GM12878 (cell line): ENCODE measurements at regions not wholly inside any gene's neighbourhood (a gene's known extent, or its start where the extent isn't known, plus 50 kb on each side); places are given as distances from the start of the nearest gene placed in this dataset.

Experiments
- ATAC-seq: fragments of 200-7000 bp; cut with Tn5 transposase; 3 replicates; pipeline ENCODE4 v1.9.1; 2020; ENCODE audit warnings: mild to moderate bottlenecking, moderate library complexity
- BruUV-seq: library from RNA; stranded (reverse); fragments of 400-500 nt; replicated peaks from 2 replicates; lab custom pipeline; 2021; lab: Mats Ljungman, UMichigan
- CTCF ChIA-PET: fragments of 300-600 bp; sonication (Branson Sonifier 250); formaldehyde crosslinking; extraction: SDS; loops from one replicate; lab custom pipeline; 2021; ENCODE audit warnings: inconsistent platforms; lab: Yijun Ruan, JAX
- POLR2A ChIA-PET: fragments of 350-600 bp; formaldehyde crosslinking; extraction: SDS; loops from one replicate; lab custom pipeline; 2021; ENCODE audit warnings: inconsistent platforms; lab: Charles Lee
- RAD21 ChIA-PET: fragments of 300-600 bp; sonication (Branson Sonifier 250); formaldehyde crosslinking; loops from one replicate; lab custom pipeline; 2023; ENCODE audit warnings: antibody characterized with exemption; ENCODE audit not compliant: unreplicated experiment; lab: Charles Lee
- SMC1A ChIA-PET: fragments of 300-600 bp; sonication (Branson Sonifier 250); formaldehyde crosslinking; loops from one replicate; lab custom pipeline; 2023; ENCODE audit not compliant: unreplicated experiment, uncharacterized antibody; lab: Charles Lee
- DNase-seq: peaks from one replicate; pipeline ENCODE4 v3.0.0-alpha.2; 2011; ENCODE audit warnings: low read depth, low spot score
- FAIRE-seq: peaks from 3 replicates; lab custom pipeline; 2011; peaks lifted over from hg19 to GRCh38; lab: Jason Lieb, UNC
- H2AFZ ChIP-seq: 2 replicates; pipeline ENCODE4 v1.6.0; 2011; ENCODE audit warnings: low read depth, low read length, control low read depth; ENCODE audit not compliant: control insufficient read depth
- H3K27ac ChIP-seq: 2 replicates; pipeline ENCODE4 v1.5.1; 2011; ENCODE audit warnings: control low read depth; ENCODE audit not compliant: control insufficient read depth, insufficient read depth
- H3K27me3 ChIP-seq, 2 experiments: replicated peaks in 1 of 2; 2 replicates each; pipeline versions ENCODE4 v1.6.0 to v1.6.1; 2011; ENCODE audit warnings: low read length in 1 of 2; ENCODE audit not compliant: control insufficient read depth in 2 of 2, insufficient read depth in 2 of 2
- H3K36me3 ChIP-seq, 2 experiments: 2 replicates each; pipeline ENCODE4 v1.5.1; 2011; ENCODE audit warnings: low read length in 1 of 2; ENCODE audit not compliant: control insufficient read depth in 2 of 2, insufficient read depth in 2 of 2
- H3K4me1 ChIP-seq: 2 replicates; pipeline ENCODE4 v1.6.1; 2011; ENCODE audit warnings: mild to moderate bottlenecking, low read length, moderate library complexity, mixed read lengths; ENCODE audit not compliant: control insufficient read depth, insufficient read depth
- H3K4me2 ChIP-seq: 2 replicates; pipeline ENCODE4 v1.6.0; 2011; ENCODE audit warnings: control low read depth; ENCODE audit not compliant: control insufficient read depth, insufficient read depth
- H3K4me3 ChIP-seq: fragments of 200-600 bp; sonication (generic); 2 replicates; pipeline ENCODE4 v1.5.1; 2016
- H3K79me2 ChIP-seq: 2 replicates; pipeline ENCODE4 v1.6.0; 2011; ENCODE audit warnings: low read length; ENCODE audit not compliant: control insufficient read depth, insufficient read depth
- H3K9ac ChIP-seq: 2 replicates; pipeline ENCODE4 v1.8.0; 2011; ENCODE audit warnings: low read length, control low read depth, mixed read lengths; ENCODE audit not compliant: control insufficient read depth, insufficient read depth
- H3K9me3 ChIP-seq: replicated peaks from 3 replicates; pipeline ENCODE4 v1.5.1; 2011; ENCODE audit warnings: mild to moderate bottlenecking, low read length; ENCODE audit not compliant: control insufficient read depth, insufficient read depth
- H4K20me1 ChIP-seq: 2 replicates; pipeline ENCODE4 v1.6.0; 2011; ENCODE audit not compliant: control insufficient read depth, insufficient read depth
- SIX5 ChIP-seq: IDR thresholded peaks from 2 replicates; pipeline ENCODE4 v1.6.1; 2011; ENCODE audit warnings: mild to moderate bottlenecking, low read depth, low read length, moderate library complexity; ENCODE audit not compliant: severe bottlenecking
- SREBF1 ChIP-seq: IDR thresholded peaks from 2 replicates; pipeline ENCODE4 v1.6.1; 2012; ENCODE audit warnings: mild to moderate bottlenecking, low read length
- WGBS: methylation state at CpG from one replicate; pipeline ENCODE4 v1.1.6; 2016; ENCODE audit warnings: low lambda C conversion rate; ENCODE audit not compliant: insufficient replicate concordance, insufficient coverage; ENCODE audit errors: missing lambda C conversion rate; 5-methylcytosine and 5-hydroxymethylcytosine counted together
- in situ Hi-C: fragments of 300-500 bp; cut with MboI; formaldehyde crosslinking; loops from 9 replicates; pipeline ENCODE4 v1.14.3; 2018; ENCODE audit warnings: mixed read lengths
- intact Hi-C: fragments of 100-400 bp; cut with micrococcal nuclease; formaldehyde crosslinking; loops from one replicate; pipeline ENCODE4 v1.14.2; 2022; ENCODE audit not compliant: unreplicated experiment
- TF ChIP-seq, protein P1 (sequence below): fragments of 450-650 bp; conservative IDR thresholded peaks from 2 replicates; pipeline ENCODE4 v1.6.1; 2017; ENCODE audit warnings: mild to moderate bottlenecking, moderate library complexity
- TF ChIP-seq, protein P2 (sequence below): fragments of 450-650 bp; formaldehyde crosslinking; IDR thresholded peaks from 2 replicates; pipeline ENCODE4 v1.4.0; 2022; ENCODE audit warnings: mild to moderate bottlenecking, moderate library complexity

DNA sequence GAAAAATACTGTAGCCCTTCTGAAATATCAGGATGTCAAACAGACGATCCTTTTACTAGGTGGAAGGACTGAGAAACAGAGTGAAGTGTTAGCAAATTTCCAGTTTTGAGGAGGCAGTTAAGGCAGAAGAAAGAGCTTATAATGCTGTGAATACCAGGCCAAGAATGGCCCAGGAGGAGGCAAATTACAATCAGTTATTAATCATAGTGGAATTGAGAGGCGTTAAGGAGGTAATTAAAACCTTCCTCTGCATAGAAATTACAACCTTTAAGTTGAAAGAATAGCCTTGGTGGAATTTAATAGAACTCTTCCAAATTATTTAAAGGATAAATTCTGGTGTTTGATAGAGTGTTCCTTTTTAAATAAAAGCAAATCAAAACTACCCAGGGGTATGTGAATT lies 590.9 kb upstream of the SEL1L start:
- TF ChIP-seq, protein P1, sequence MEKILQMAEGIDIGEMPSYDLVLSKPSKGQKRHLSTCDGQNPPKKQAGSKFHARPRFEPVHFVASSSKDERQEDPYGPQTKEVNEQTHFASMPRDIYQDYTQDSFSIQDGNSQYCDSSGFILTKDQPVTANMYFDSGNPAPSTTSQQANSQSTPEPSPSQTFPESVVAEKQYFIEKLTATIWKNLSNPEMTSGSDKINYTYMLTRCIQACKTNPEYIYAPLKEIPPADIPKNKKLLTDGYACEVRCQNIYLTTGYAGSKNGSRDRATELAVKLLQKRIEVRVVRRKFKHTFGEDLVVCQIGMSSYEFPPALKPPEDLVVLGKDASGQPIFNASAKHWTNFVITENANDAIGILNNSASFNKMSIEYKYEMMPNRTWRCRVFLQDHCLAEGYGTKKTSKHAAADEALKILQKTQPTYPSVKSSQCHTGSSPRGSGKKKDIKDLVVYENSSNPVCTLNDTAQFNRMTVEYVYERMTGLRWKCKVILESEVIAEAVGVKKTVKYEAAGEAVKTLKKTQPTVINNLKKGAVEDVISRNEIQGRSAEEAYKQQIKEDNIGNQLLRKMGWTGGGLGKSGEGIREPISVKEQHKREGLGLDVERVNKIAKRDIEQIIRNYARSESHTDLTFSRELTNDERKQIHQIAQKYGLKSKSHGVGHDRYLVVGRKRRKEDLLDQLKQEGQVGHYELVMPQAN, result no peak
- TF ChIP-seq SREBF1, result no peak
- TF ChIP-seq, protein P2, sequence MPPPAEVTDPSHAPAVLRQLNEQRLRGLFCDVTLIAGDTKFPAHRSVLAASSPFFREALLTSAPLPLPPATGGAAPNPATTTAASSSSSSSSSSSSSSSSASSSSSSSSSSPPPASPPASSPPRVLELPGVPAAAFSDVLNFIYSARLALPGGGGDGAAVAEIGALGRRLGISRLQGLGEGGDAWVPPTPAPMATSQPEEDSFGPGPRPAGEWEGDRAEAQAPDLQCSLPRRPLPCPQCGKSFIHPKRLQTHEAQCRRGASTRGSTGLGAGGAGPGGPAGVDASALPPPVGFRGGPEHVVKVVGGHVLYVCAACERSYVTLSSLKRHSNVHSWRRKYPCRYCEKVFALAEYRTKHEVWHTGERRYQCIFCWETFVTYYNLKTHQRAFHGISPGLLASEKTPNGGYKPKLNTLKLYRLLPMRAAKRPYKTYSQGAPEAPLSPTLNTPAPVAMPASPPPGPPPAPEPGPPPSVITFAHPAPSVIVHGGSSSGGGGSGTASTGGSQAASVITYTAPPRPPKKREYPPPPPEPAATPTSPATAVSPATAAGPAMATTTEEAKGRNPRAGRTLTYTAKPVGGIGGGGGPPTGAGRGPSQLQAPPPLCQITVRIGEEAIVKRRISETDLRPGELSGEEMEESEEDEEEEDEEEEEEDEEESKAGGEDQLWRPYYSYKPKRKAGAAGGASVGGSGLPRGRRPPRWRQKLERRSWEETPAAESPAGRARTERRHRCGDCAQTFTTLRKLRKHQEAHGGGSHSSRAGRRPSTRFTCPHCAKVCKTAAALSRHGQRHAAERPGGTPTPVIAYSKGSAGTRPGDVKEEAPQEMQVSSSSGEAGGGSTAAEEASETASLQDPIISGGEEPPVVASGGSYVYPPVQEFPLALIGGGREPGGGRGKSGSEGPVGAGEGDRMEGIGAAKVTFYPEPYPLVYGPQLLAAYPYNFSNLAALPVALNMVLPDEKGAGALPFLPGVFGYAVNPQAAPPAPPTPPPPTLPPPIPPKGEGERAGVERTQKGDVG (CRISPR knock-in tag), result no peak
- TF ChIP-seq SIX5, result no peak
- no peaks in the 10 kb centered on the region for H3K4me1 ChIP-seq
- no peaks in the 10 kb centered on the region for H3K36me3 ChIP-seq
- no peak for FAIRE-seq
- H3K4me3 ChIP-seq, result no peak overlapping the region
- no TSS peak for BruUV-seq
- ChIA-PET SMC1A (interaction anchor here (1.1 kb wide), 1 partner anchor 17 kb away, joined by 3 read pairs; no protein-coding TSS in a partner anchor), RAD21 (no interaction called here), POLR2A (no interaction called here), CTCF (no interaction called here)
- H4K20me1 ChIP-seq, result no peaks in the 10 kb centered on the region
- H3K27me3 ChIP-seq, result no peaks in the 10 kb centered on the region
- no peak for DNase-seq
- in situ Hi-C loops (no loop called here), intact Hi-C loops (no loop called here)
- no peak overlapping the region for H2AFZ ChIP-seq
- H3K9ac ChIP-seq, result no peak overlapping the region
- H3K27ac ChIP-seq, result no peak overlapping the region
- no peak overlapping the region for H3K4me2 ChIP-seq
- 3% methylated on average over 2 of the region's 2 CpGs for WGBS
- H3K9me3 ChIP-seq, result no peaks in the 10 kb centered on the region
- no peaks in the 10 kb centered on the region for H3K79me2 ChIP-seq
- no peak for ATAC-seq
